ENCODE measurements at regions not wholly inside any gene's neighbourhood (a gene's known extent, or its start where the extent isn't known, plus 50 kb on each side); places are given as distances from the start of the nearest gene placed in this dataset.

DNA sequence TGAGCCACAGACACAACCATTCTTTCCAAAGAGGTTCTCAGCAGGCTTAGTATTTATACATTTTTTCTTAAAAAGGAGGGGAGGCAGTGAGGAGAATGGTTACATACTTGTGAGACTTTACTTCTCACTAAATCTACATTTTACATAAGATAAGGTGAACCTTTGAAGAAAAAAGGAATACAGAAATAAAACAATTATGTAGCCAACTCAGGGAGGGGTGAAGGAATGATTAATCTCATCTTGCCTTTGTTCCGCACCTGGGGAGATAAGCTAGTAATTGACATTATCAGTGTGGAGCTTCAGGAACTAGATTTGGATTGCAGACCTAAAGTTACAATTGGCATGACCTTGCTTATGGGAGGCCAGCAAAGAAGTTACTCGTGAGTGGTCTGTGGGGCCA, 221.8 kb upstream of the GGTLC1 start:
- Histone ChIP-seq H3K27me3 (replicated peaks; ENCODE audit: insufficient read depth) (no peaks in the 10 kb centered on the region), H3K27ac (no peak overlapping the region), H3K9me3 (no peaks in the 10 kb centered on the region), H3K4me1 (ENCODE audit: control insufficient read depth in 1 of 2, low read depth in 2 of 2) (no peaks in the 10 kb centered on the region), H3K36me3 (no peaks in the 10 kb centered on the region), H3K4me3 (no peak overlapping the region)
- ATAC-seq (ENCODE audit: insufficient number of reproducible peaks, low FRiP score, low read depth), result no peak
- TF ChIP-seq, protein P1, sequence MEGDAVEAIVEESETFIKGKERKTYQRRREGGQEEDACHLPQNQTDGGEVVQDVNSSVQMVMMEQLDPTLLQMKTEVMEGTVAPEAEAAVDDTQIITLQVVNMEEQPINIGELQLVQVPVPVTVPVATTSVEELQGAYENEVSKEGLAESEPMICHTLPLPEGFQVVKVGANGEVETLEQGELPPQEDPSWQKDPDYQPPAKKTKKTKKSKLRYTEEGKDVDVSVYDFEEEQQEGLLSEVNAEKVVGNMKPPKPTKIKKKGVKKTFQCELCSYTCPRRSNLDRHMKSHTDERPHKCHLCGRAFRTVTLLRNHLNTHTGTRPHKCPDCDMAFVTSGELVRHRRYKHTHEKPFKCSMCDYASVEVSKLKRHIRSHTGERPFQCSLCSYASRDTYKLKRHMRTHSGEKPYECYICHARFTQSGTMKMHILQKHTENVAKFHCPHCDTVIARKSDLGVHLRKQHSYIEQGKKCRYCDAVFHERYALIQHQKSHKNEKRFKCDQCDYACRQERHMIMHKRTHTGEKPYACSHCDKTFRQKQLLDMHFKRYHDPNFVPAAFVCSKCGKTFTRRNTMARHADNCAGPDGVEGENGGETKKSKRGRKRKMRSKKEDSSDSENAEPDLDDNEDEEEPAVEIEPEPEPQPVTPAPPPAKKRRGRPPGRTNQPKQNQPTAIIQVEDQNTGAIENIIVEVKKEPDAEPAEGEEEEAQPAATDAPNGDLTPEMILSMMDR (IDR thresholded peaks at IDR 0.05), result no peak
- no peak for DNase-seq (ENCODE audit: low spot score)

DNA sequence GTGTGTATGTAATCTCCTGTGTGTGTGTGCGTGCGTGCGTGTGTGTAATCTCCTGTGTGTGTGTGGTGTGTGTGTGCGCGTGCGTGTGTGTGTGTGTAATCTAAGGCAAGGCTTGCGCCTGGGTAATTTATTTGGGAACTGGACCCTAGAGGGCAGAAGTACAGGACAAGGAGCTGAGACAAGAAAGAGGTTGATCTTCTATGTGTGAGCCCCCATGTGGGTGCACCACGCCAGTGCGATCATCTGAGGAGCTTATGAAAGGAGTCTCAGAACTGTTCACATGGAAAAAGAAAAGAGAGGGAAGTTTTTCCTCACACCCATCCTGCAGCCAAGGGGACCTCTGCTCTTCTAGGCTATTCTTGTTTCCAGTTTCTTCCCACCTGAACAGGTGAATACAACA, 220.1 kb upstream of the GGTLC1 start:
- H3K9me3 ChIP-seq, result no peaks in the 10 kb centered on the region
- DNase-seq (ENCODE audit: low spot score) (no peak), ATAC-seq (ENCODE audit: insufficient number of reproducible peaks, low FRiP score, low read depth) (no peak)
- no peak overlapping the region for H3K27ac ChIP-seq
- TF ChIP-seq, protein P1 (IDR thresholded peaks at IDR 0.05), result no peak
- no peaks in the 10 kb centered on the region for H3K27me3 ChIP-seq (replicated peaks; ENCODE audit: insufficient read depth)
- H3K4me1 ChIP-seq (ENCODE audit: control insufficient read depth in 1 of 2, low read depth in 2 of 2), result no peaks in the 10 kb centered on the region
- H3K4me3 ChIP-seq, result no peak overlapping the region
- H3K36me3 ChIP-seq, result no peaks in the 10 kb centered on the region

DNA sequence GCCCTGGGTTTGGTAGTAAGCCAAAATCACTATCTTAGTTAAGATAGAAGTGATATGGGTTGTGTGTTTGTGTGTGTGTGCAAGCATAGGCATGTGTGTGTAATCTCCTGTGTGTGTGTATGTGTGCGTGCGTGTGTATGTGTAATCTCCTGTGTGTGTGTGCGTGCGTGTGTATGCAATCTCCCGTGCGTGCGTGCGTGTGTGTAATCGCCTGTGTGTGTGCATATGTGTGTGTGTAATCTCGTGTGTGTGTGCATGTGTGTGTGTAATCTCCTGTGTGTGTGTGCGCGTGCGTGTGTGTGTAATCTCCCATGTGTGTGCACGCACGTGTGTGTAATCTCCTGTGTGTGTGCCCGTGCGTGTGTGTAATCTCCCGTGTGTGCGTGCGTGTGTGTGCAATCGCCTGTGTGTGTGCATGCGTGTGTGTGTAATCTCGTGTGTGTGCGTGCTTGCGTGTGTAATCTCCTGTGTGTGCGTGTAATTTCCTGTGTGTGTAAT, 219.3 kb upstream of the GGTLC1 start:
- ATAC-seq (ENCODE audit: insufficient number of reproducible peaks, low FRiP score, low read depth) (no peak), DNase-seq (ENCODE audit: low spot score) (no peak)
- Histone ChIP-seq H3K27me3 (replicated peaks; ENCODE audit: insufficient read depth) (no peaks in the 10 kb centered on the region), H3K9me3 (no peaks in the 10 kb centered on the region), H3K36me3 (no peaks in the 10 kb centered on the region), H3K4me3 (no peak overlapping the region), H3K4me1 (ENCODE audit: control insufficient read depth in 1 of 2, low read depth in 2 of 2) (no peaks in the 10 kb centered on the region), H3K27ac (no peak overlapping the region)
- TF ChIP-seq, protein P1 (IDR thresholded peaks at IDR 0.05), result no peak

DNA sequence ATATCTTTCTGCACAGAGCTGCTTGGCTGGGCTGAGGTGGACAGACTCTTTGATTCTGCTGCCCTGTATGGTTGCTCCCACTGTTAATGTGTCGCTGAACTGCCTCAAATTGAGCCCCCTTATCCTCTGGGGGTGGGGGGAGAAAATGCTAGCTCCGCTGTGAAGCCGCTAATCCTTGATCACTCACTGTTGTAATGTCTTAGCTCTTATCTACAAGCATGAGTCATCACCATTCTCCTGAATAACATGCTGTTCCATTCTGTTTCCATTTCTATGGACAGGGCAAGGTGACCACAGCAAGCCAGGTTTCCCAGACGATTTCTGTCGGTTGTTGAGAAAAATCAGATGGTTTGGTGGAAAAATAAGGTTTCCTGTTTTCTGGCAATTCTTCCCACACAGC, 218.4 kb upstream of the GGTLC1 start:
- TF ChIP-seq, protein P1 (IDR thresholded peaks at IDR 0.05), result no peak
- DNase-seq (ENCODE audit: low spot score), result no peak
- no peaks in the 10 kb centered on the region for H3K36me3 ChIP-seq
- H3K9me3 ChIP-seq, result no peaks in the 10 kb centered on the region
- no peaks in the 10 kb centered on the region for H3K4me1 ChIP-seq (ENCODE audit: control insufficient read depth in 1 of 2, low read depth in 2 of 2)
- no peak for ATAC-seq (ENCODE audit: insufficient number of reproducible peaks, low FRiP score, low read depth)
- H3K27me3 ChIP-seq (replicated peaks; ENCODE audit: insufficient read depth), result no peaks in the 10 kb centered on the region
- H3K27ac ChIP-seq, result no peak overlapping the region
- no peak overlapping the region for H3K4me3 ChIP-seq

DNA sequence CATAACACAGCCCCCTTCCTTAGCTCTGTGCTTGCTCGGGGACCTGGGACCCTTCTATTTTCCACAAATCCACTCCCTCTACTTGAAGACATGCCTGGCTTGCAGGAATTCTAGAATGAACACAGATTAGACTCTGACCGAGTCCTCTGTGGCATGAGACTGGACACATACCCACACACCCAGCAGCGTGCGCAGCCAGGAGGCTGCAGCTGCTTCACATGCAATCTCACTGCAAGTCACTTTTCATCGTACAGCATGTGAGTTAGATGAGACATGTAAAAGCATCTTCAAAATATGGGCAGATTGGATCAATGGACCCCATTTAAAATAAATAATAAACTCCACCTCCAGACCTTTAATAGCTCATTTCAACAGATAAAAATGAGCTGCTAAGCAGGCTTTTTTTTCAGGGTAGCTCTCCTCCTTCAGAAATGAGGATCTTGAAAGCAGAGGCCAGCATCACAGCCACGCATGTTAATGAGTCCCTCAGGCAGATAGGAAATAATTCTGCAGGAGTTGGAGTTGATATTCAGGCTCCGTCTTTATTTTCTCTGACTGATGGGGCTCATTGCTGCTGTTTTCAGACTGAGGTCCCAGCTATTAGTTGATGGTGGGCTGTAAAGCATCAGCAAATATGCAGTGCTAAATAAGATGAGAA, 215.1 kb upstream of the GGTLC1 start:
- ATAC-seq (ENCODE audit: insufficient number of reproducible peaks, low FRiP score, low read depth) (no peak), DNase-seq (ENCODE audit: low spot score) (no peak)
- Histone ChIP-seq H3K4me1 (ENCODE audit: control insufficient read depth in 1 of 2, low read depth in 2 of 2) (no peaks in the 10 kb centered on the region), H3K27ac (no peak overlapping the region), H3K36me3 (no peaks in the 10 kb centered on the region), H3K9me3 (no peaks in the 10 kb centered on the region), H3K27me3 (replicated peaks; ENCODE audit: insufficient read depth) (no peaks in the 10 kb centered on the region), H3K4me3 (no peak overlapping the region)
- TF ChIP-seq, protein P1 (IDR thresholded peaks at IDR 0.05), result no peak
